ENCODE measurements at regions not wholly inside any gene's neighbourhood (a gene's known extent, or its start where the extent isn't known, plus 50 kb on each side); places are given as distances from the start of the nearest gene placed in this dataset.

DNA sequence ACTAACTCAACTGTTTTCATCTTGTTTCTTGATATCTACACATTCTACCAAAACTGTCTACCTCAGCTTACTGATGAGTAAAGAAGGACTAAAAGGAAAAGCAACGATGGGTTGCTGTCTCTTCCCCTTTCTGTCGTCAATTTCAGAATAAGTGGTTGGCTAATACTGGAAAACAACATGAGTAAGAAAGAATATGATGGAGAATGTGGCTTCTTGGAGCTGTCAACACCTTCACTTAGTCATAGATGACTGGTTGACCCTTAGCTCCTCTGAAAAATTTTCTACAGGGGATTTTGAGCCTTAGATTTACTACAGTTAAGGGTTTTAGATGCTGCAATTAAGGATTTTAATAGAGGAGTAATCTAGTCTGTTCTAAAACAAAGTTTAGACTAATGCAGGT, 797.9 kb downstream of the TLE4 start:
- no peak for TF ChIP-seq CTCF (IDR thresholded peaks at IDR 0.05; ENCODE audit: low read depth, low read length, missing control alignments)
- DNase-seq (ENCODE audit: low read depth) = no peak
- H3K4me3 ChIP-seq (ENCODE audit: low read depth, low read length) = no peak overlapping the region

- TF ChIP-seq CTCF (IDR thresholded peaks at IDR 0.05; ENCODE audit: low read depth, low read length, missing control alignments) = no peak
- H3K4me3 ChIP-seq (ENCODE audit: low read depth, low read length) = no peak overlapping the region
- no peak for DNase-seq (ENCODE audit: low read depth)
Measured at GRCh38 chr9:80366626-80367025, 794.9 kb downstream of the TLE4 start.

DNA sequence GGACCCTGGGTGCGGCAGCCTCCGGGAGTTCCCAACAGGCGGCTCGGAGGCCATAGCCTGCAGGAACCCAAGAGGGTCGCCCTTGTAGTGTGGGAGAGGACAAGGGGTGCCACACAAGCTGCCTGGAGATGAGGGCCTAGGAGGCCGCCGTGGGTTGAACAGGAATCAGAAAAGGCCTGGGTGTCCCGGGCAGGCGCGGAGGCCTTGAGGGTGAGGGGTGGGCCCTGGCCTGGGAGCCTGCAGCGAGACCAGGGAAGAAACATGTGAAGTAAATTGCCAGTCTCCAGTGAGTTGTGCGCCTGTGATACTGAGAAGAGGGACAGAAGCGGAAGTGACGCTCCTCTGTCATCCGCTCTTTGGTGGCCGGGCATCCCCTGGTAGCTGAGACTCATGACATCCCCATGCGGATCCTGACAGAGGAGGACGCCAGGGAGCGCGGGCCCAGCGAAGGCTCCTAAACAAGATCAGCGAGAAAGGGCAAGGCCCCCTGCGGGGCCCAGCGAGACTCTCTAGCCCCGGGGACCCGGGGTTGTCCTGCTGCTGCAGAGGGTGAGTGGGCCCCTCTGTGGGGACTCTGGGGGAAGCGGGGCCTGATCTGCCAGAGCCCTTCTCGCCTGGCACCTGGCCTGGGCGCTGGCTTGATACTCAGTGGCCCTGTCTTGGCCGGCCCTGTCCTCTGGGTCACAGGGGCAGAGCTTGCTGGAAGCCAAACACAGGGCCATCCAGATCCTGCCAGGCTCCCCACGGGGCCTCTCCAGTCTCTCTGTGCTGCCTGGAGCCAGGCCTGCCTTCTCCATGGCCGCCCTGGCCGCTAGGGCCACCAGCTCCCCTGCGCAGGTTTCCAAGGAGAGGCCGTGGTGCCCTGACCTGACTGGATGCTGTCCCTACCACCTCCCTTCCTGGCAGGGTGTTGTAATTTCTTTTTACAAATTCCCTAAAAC, 788.4 kb downstream of the TLE4 start:
- H3K4me3 ChIP-seq (ENCODE audit: low read depth, low read length) = no peak overlapping the region
- TF ChIP-seq CTCF (IDR thresholded peaks at IDR 0.05; ENCODE audit: low read depth, low read length, missing control alignments) = no peak
- no peak for DNase-seq (ENCODE audit: low read depth)

DNA sequence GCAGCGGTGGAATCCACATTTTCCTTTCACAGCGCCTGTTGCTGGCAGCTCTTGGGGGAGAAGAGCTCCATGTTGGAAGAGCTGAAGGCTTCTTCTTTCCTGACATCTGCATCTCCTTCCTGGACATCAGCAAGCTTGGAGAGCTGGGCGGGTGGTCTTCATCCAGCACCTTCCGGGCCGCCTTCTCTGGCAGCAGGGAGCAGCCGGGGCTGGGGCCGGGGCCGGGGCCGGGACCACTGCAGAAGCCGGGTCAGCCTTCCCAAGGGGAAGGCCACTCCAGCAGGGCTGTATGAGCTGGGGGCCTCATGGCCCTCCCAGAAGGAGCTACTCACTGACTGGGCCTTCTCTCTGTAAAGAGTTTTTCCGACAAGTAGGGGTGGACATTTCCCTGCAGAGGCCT, 787.5 kb downstream of the TLE4 start:
- DNase-seq (ENCODE audit: low read depth) = no peak
- no peak overlapping the region for H3K4me3 ChIP-seq (ENCODE audit: low read depth, low read length)
- TF ChIP-seq CTCF (IDR thresholded peaks at IDR 0.05; ENCODE audit: low read depth, low read length, missing control alignments) = no peak

GRCh38 chr9:80352967-80353366, 781.2 kb downstream of the TLE4 start:
- TF ChIP-seq CTCF (IDR thresholded peaks at IDR 0.05; ENCODE audit: low read depth, low read length, missing control alignments) = no peak
- H3K4me3 ChIP-seq (ENCODE audit: low read depth, low read length) = no peak overlapping the region
- no peak for DNase-seq (ENCODE audit: low read depth)

DNA sequence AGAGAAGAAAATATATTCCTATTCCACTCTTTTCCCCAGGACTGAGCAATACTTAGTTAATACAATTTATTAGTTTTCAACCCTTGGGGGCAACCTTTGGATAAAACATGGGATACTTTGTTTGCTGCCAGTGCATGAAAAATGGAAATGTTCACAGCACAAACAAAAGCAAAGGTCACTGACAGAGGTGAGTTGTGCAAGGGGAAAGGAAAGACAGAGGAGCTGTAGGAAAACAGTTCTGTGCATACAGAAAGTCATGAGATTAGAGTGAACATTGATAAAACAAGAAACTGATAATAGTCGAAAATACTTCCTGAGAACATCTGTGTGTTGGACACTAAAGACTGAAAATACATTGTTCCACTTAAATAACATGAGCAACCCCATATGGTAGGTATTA, 779.8 kb downstream of the TLE4 start:
- no peak overlapping the region for H3K4me3 ChIP-seq (ENCODE audit: low read depth, low read length)
- no peak for TF ChIP-seq CTCF (IDR thresholded peaks at IDR 0.05; ENCODE audit: low read depth, low read length, missing control alignments)
- no peak for DNase-seq (ENCODE audit: low read depth)

DNA sequence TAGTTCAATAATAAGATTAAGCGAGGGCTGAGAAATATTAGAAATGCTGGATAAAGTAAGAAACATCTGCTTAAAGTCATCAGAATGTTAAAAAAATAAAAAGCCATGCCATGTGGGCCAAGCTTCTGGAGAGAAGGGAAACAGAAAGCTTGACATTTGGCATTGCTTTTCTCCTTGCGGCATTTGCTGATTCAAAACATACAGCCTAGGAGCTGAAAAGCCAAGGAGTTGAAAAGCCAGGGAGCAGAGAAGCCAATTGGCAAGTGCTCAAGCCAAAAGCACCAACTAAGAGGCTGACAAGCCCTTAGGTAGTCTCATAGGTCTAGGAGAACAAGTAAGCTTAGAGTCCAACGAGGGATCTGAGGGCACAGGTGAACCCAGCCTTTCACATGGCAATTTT, 754.3 kb downstream of the TLE4 start:
- no peak for DNase-seq (ENCODE audit: low read depth)
- H3K4me3 ChIP-seq (ENCODE audit: low read depth, low read length) = no peak overlapping the region
- no peak for TF ChIP-seq CTCF (IDR thresholded peaks at IDR 0.05; ENCODE audit: low read depth, low read length, missing control alignments)
